Activated T-helper 2 cell treated with anti-CD3 and anti-CD28 coated beads, Interferon-gamma antibody, Interleukin-2, Interleukin-4, amounts not matched to agents 10 μg/mL and 5 μg/mL and 100 μg/mL, durations not matched to agents 14 hours and 24 hours and 36 hours (primary cell): ENCODE measurements at regions not wholly inside any gene's neighbourhood (a gene's known extent, or its start where the extent isn't known, plus 50 kb on each side); places are given as distances from the start of the nearest gene placed in this dataset.
"Not testable (repeated sequence)": the region's sequence is repeated elsewhere in the genome, so short reads cannot be mapped to it uniquely, and the experiment has no call there.

Experiments
- DNase-seq: peaks from one replicate; pipeline ENCODE4 v3.0.0; 2021; ENCODE audit warnings: low spot score
- H3K27ac Mint-ChIP-seq: one replicate; pipeline ENCODE4 v1.8.0; 2021; ENCODE audit warnings: mixed read lengths
- H3K27me3 Mint-ChIP-seq: one replicate; pipeline ENCODE4 v1.8.0; 2021; ENCODE audit warnings: low read depth, mixed read lengths
- H3K36me3 Mint-ChIP-seq: one replicate; pipeline ENCODE4 v1.8.0; 2021; ENCODE audit warnings: low read depth, mixed read lengths
- H3K4me1 Mint-ChIP-seq: one replicate; pipeline ENCODE4 v1.8.0; 2021; ENCODE audit warnings: low read depth, mixed read lengths
- H3K4me3 Mint-ChIP-seq: one replicate; pipeline ENCODE4 v1.8.0; 2021; ENCODE audit warnings: low read depth, mild to moderate bottlenecking, moderate library complexity, mixed read lengths
- H3K9me3 Mint-ChIP-seq: one replicate; pipeline ENCODE4 v1.8.0; 2021; ENCODE audit warnings: mixed read lengths
- intact Hi-C: fragments of 100-400 bp; cut with micrococcal nuclease; formaldehyde crosslinking; loops from one replicate; pipeline ENCODE4 v1.15.1; 2023

DNA sequence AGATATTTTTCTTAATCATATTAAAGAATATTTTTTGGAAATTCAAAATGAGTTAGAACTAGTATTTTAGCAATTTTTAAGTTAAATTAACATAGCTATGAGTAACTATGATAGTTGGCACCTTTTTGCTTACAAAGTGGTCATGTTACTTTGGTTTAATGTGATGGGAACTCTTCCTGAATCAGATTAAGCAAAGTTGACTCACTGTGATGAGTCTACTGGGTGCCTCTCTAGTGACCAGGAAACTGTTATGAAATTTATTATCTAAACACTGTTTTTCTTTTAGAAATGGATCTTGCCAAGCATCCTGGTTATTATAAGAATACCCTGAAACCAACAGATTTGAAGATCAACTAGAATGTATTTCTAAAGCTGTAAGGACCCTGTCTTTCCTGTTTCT is 985.8 kb downstream of the TRAM1L1 start:
- no peak for DNase-seq
- H3K27me3 Mint-ChIP-seq: no peaks in the 10 kb centered on the region
- H3K36me3 Mint-ChIP-seq: no peaks in the 10 kb centered on the region
- intact Hi-C loops: no loop called here
- H3K4me3 Mint-ChIP-seq: no peak overlapping the region
- H3K27ac Mint-ChIP-seq: no peak overlapping the region
- no peaks in the 10 kb centered on the region for H3K4me1 Mint-ChIP-seq
- H3K9me3 Mint-ChIP-seq: peaks cover 16% of the 10 kb centered on the region

GRCh38 chr4:116097353-116097752 is 983.9 kb upstream of the NDST4 start:
- intact Hi-C loops, H3K36me3 Mint-ChIP-seq, H3K4me3 Mint-ChIP-seq, DNase-seq, H3K4me1 Mint-ChIP-seq, H3K27me3 Mint-ChIP-seq, H3K27ac Mint-ChIP-seq: not testable (repeated sequence)
- H3K9me3 Mint-ChIP-seq: peaks cover 16% of the 10 kb centered on the region

- Mint-ChIP-seq H3K4me1 (no peaks in the 10 kb centered on the region), H3K9me3 (peaks cover 16% of the 10 kb centered on the region)
Observed at GRCh38 chr4:116092961-116093360, 979.5 kb upstream of the NDST4 start.

DNA sequence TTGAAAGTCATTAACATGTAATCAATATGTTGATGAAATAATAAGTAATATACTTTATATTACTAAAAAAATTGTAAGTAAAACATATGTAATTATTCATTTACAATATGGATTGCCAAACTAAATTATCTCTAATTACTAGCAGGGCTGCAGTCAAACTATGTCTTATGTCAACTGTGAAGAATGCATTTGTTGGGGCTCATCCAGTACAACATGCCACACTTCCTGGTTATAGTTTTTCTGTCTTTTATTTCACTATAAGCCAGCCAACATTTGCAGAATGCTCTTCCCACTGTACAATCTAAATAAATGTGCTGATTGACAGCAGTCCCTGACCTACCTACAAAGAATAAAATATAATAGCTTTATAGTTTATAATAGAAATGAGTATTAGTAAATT is 975.4 kb upstream of the NDST4 start:
- H3K4me1 Mint-ChIP-seq: no peaks in the 10 kb centered on the region
- H3K9me3 Mint-ChIP-seq: no peaks in the 10 kb centered on the region
- no peaks in the 10 kb centered on the region for H3K27me3 Mint-ChIP-seq
- no peak for DNase-seq
- H3K36me3 Mint-ChIP-seq: no peaks in the 10 kb centered on the region
- no peak overlapping the region for H3K4me3 Mint-ChIP-seq
- intact Hi-C loops: no loop called here
- no peak overlapping the region for H3K27ac Mint-ChIP-seq

More at GRCh38 chr4:116092961-116093360, 979.5 kb upstream of the NDST4 start:
- H3K36me3 Mint-ChIP-seq: no peaks in the 10 kb centered on the region
- intact Hi-C loops: no loop called here
- no peaks in the 10 kb centered on the region for H3K27me3 Mint-ChIP-seq
- DNase-seq: no peak
- no peak overlapping the region for H3K4me3 Mint-ChIP-seq
- no peak overlapping the region for H3K27ac Mint-ChIP-seq

DNA sequence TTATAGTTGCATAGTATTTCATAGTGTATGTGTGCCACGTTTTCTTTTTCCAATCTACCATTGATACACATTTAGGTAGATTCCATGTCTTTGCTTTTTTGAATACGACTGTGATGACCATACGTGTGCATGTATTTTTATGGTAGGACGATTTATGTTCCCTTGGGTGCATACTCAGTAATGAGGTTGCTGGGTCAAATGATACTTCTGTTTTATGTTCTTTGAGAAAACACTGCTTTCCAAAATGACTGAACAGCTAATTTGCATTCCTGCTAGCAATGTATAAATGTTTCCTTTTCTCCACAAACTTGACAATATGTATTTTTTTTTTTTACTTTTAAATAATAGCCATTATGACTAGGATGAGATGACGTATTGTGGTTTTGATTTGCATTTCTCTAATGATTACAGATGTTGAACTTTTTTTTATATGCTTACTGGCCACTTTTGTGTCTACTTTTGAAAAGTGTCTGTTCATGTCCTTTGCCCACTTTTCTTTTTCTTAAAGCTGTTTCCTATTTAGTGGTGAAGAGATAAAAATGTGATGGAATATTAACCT is 969.5 kb upstream of the NDST4 start:
- H3K4me3 Mint-ChIP-seq: no peak overlapping the region
- peaks cover 4% of the 10 kb centered on the region for H3K9me3 Mint-ChIP-seq
- no peaks in the 10 kb centered on the region for H3K27me3 Mint-ChIP-seq
- no peaks in the 10 kb centered on the region for H3K36me3 Mint-ChIP-seq
- no peak overlapping the region for H3K27ac Mint-ChIP-seq
- H3K4me1 Mint-ChIP-seq: no peaks in the 10 kb centered on the region
- intact Hi-C loops: no loop called here
- DNase-seq: no peak

- no peak for DNase-seq
- H3K9me3 Mint-ChIP-seq: no peaks in the 10 kb centered on the region
- no peaks in the 10 kb centered on the region for H3K4me1 Mint-ChIP-seq
- H3K4me3 Mint-ChIP-seq: no peak overlapping the region
- H3K36me3 Mint-ChIP-seq: no peaks in the 10 kb centered on the region
- no peaks in the 10 kb centered on the region for H3K27me3 Mint-ChIP-seq
- intact Hi-C loops: no loop called here
- no peak overlapping the region for H3K27ac Mint-ChIP-seq
Observed at GRCh38 chr4:116073051-116073450, 959.6 kb upstream of the NDST4 start.

GRCh38 chr4:116070283-116070682 is 956.9 kb upstream of the NDST4 start:
- DNase-seq: no peak
- H3K4me3 Mint-ChIP-seq: no peak overlapping the region
- H3K27ac Mint-ChIP-seq: no peak overlapping the region
- peaks cover 3% of the 10 kb centered on the region for H3K9me3 Mint-ChIP-seq
- no peaks in the 10 kb centered on the region for H3K27me3 Mint-ChIP-seq
- no peaks in the 10 kb centered on the region for H3K36me3 Mint-ChIP-seq
- no peaks in the 10 kb centered on the region for H3K4me1 Mint-ChIP-seq
- intact Hi-C loops: no loop called here

GRCh38 chr4:116066711-116067245 is 953.4 kb upstream of the NDST4 start:
- no peaks in the 10 kb centered on the region for H3K36me3 Mint-ChIP-seq
- H3K9me3 Mint-ChIP-seq: peaks cover 3% of the 10 kb centered on the region
- H3K4me1 Mint-ChIP-seq: no peaks in the 10 kb centered on the region
- no peak overlapping the region for H3K4me3 Mint-ChIP-seq
- intact Hi-C loops: no loop called here
- H3K27me3 Mint-ChIP-seq: no peaks in the 10 kb centered on the region
- H3K27ac Mint-ChIP-seq: no peak overlapping the region
- DNase-seq: no peak

DNA sequence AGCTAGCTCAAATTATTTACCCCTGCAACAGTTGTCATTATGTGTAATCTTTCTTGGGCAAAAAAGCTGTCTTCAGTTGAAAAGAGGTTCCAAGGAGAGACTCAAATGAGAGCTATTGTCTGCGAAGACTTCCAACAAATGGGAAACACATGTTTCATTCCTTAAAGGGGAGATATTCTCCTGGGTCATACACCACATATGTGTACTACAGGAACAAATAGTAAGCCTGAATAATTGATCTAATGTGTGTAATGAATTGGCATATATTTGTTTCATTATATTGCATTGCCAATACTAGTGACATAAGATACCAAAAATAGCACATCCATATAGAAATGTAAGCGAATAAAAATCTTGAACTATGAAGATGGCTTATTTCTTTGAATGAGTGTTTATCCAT is 950.9 kb upstream of the NDST4 start:
- Mint-ChIP-seq H3K4me3 (no peak overlapping the region), H3K36me3 (no peaks in the 10 kb centered on the region), H3K27me3 (no peaks in the 10 kb centered on the region), H3K4me1 (no peaks in the 10 kb centered on the region), H3K9me3 (peaks cover 3% of the 10 kb centered on the region), H3K27ac (no peak overlapping the region)
- no peak for DNase-seq
- intact Hi-C loops: no loop called here

GRCh38 chr4:116059361-116059760 is 945.9 kb upstream of the NDST4 start:
- intact Hi-C loops: no loop called here

GRCh38 chr4:116058129-116058528 is 944.7 kb upstream of the NDST4 start:
- intact Hi-C loops: no loop called here
- Mint-ChIP-seq H3K27me3 (no peaks in the 10 kb centered on the region), H3K4me3 (no peak overlapping the region), H3K4me1 (no peaks in the 10 kb centered on the region), H3K27ac (no peak overlapping the region), H3K9me3 (no peaks in the 10 kb centered on the region), H3K36me3 (no peaks in the 10 kb centered on the region)
- DNase-seq: no peak

More at GRCh38 chr4:116059361-116059760, 945.9 kb upstream of the NDST4 start:
- no peaks in the 10 kb centered on the region for H3K9me3 Mint-ChIP-seq
- no peak overlapping the region for H3K4me3 Mint-ChIP-seq
- H3K27me3 Mint-ChIP-seq: no peaks in the 10 kb centered on the region
- no peak overlapping the region for H3K27ac Mint-ChIP-seq
- no peak for DNase-seq
- H3K36me3 Mint-ChIP-seq: no peaks in the 10 kb centered on the region
- no peaks in the 10 kb centered on the region for H3K4me1 Mint-ChIP-seq

GRCh38 chr4:116055857-116056827 is 942.7 kb upstream of the NDST4 start:
- no peaks in the 10 kb centered on the region for H3K9me3 Mint-ChIP-seq

GRCh38 chr4:116027311-116027710 is 913.9 kb upstream of the NDST4 start:
- Mint-ChIP-seq H3K27ac (no peak overlapping the region), H3K4me1 (no peaks in the 10 kb centered on the region), H3K27me3 (no peaks in the 10 kb centered on the region), H3K36me3 (no peaks in the 10 kb centered on the region), H3K9me3 (no peaks in the 10 kb centered on the region), H3K4me3 (no peak overlapping the region)
- intact Hi-C loops: no loop called here
- no peak for DNase-seq

More at GRCh38 chr4:116055857-116056827, 942.7 kb upstream of the NDST4 start:
- Mint-ChIP-seq H3K36me3 (no peaks in the 10 kb centered on the region), H3K4me1 (no peaks in the 10 kb centered on the region), H3K27ac (no peak overlapping the region), H3K27me3 (no peaks in the 10 kb centered on the region), H3K4me3 (no peak overlapping the region)
- intact Hi-C loops: no loop called here
- DNase-seq: no peak
